ENCODE measurements at regions not wholly inside any gene's neighbourhood (a gene's known extent, or its start where the extent isn't known, plus 50 kb on each side); places are given as distances from the start of the nearest gene placed in this dataset.

DNA sequence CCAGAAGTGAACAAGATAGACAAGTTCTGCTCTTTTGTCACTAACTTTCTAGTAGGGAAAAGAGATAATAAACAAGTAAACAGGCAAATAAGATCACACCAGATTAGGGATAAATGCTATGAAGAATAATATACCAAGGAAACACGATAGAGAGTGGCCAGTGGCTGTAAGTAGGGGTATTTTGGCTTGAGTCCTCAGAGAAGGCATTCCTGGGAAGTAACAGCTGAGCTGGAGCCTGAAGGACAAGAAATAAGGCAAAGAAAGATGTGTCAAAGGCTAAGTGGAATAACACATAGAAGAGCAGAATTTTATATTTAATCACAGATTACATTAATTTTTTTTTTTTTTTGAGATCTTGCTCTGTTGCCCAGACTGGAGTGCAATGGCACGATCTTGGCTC, 366.2 kb downstream of the ZIC1 start:
- no peak for DNase-seq (ENCODE audit: low read depth, low spot score)

DNA sequence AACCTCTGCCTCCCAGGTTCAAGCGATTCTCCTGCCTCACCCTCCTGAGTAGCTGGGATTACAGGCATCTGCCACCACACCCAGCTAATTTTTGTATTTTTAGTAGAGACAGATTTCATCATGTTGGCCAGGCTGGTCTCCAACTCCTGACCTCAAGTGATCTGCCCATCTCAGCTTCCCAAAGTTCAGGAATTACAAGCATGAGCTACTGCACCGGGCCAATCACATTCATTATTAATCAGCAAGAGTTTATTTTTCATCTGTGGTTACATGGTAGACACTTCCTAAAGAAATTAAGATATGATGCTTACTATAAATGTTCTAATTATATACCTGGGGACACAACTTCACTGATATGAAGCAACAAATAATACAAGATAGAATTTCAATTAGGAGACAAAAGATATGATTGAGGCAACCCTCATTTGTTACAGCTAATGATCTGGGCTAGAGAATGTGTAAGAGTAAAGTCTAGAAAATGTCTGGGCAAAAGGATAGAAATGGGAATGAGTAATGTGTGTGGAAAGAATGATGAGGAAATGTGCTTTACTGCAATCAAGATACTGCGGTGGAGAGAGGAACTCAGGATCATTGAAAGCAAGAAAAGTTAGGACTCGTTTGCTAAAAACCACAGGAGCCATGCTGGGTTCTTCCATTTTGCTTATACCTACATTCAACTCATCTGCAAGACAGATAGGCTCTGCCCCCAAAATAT, 366.8 kb downstream of the ZIC1 start:
- TF ChIP-seq EZH2 (IDR thresholded peaks at IDR 0.05; ENCODE audit: low read length): no peak
- TF ChIP-seq, protein P1, sequence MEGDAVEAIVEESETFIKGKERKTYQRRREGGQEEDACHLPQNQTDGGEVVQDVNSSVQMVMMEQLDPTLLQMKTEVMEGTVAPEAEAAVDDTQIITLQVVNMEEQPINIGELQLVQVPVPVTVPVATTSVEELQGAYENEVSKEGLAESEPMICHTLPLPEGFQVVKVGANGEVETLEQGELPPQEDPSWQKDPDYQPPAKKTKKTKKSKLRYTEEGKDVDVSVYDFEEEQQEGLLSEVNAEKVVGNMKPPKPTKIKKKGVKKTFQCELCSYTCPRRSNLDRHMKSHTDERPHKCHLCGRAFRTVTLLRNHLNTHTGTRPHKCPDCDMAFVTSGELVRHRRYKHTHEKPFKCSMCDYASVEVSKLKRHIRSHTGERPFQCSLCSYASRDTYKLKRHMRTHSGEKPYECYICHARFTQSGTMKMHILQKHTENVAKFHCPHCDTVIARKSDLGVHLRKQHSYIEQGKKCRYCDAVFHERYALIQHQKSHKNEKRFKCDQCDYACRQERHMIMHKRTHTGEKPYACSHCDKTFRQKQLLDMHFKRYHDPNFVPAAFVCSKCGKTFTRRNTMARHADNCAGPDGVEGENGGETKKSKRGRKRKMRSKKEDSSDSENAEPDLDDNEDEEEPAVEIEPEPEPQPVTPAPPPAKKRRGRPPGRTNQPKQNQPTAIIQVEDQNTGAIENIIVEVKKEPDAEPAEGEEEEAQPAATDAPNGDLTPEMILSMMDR (optimal IDR thresholded peaks at IDR 0.05 in 1 of 3, IDR thresholded peaks at IDR 0.05 in 1 of 3, conservative IDR thresholded peaks at IDR 0.05 in 1 of 3; ENCODE audit: extremely low read depth in 1 of 3, insufficient read depth in 2 of 3, low read length in 3 of 3): no peak

More for the DNA sequence above, 366.2 kb downstream of the ZIC1 start:
- Histone ChIP-seq H3K36me3 (ENCODE audit: control insufficient read depth in 2 of 2, extremely low read depth in 1 of 2, insufficient read depth in 2 of 2, low read length in 2 of 2) (no peaks in the 10 kb centered on the region), H4K20me1 (ENCODE audit: control insufficient read depth, extremely low read depth, insufficient read depth, low read length) (no peaks in the 10 kb centered on the region), H3K79me2 (ENCODE audit: control insufficient read depth, insufficient read depth, low read length) (no peaks in the 10 kb centered on the region), H3K4me1 (ENCODE audit: control insufficient read depth, extremely low read depth, insufficient read depth, low read length) (no peaks in the 10 kb centered on the region), H3K9me1 (ENCODE audit: control insufficient read depth, extremely low read depth, insufficient read depth, low read length) (no peaks in the 10 kb centered on the region), H2AFZ (ENCODE audit: control insufficient read depth, low read length) (no peak overlapping the region), H3K4me3 (ENCODE audit: control insufficient read depth in 2 of 3, extremely low read depth in 1 of 3, insufficient read depth in 2 of 3, low read depth in 1 of 3, low read length in 3 of 3) (no peak overlapping the region), H3K9me3 (ENCODE audit: control insufficient read depth, low read depth, low read length) (no peaks in the 10 kb centered on the region), H3K4me2 (ENCODE audit: control insufficient read depth, extremely low read depth, insufficient read depth, low read depth, low read length) (no peak overlapping the region), H3K9ac (ENCODE audit: control insufficient read depth, extremely low read depth, insufficient read depth, low read length) (no peak overlapping the region), H3K27me3 (ENCODE audit: control insufficient read depth, extremely low read depth, insufficient read depth, low read length) (no peaks in the 10 kb centered on the region), H3K27ac (ENCODE audit: control insufficient read depth, insufficient read depth, low read length) (no peak overlapping the region)
- dilution Hi-C loops (cut with MboI; ENCODE audit: extremely low pct_ligation_motif_present, low sequenced_read_pairs): no loop called here
- FAIRE-seq: no peak
- TF ChIP-seq, protein P1 (optimal IDR thresholded peaks at IDR 0.05 in 1 of 3, IDR thresholded peaks at IDR 0.05 in 1 of 3, conservative IDR thresholded peaks at IDR 0.05 in 1 of 3; ENCODE audit: extremely low read depth in 1 of 3, insufficient read depth in 2 of 3, low read length in 3 of 3): no peak
- TF ChIP-seq EZH2 (IDR thresholded peaks at IDR 0.05; ENCODE audit: low read length): no peak

More for the DNA sequence above, 366.8 kb downstream of the ZIC1 start:
- Histone ChIP-seq H3K79me2 (ENCODE audit: control insufficient read depth, insufficient read depth, low read length) (no peaks in the 10 kb centered on the region), H3K9ac (ENCODE audit: control insufficient read depth, extremely low read depth, insufficient read depth, low read length) (no peak overlapping the region), H3K4me2 (ENCODE audit: control insufficient read depth, extremely low read depth, insufficient read depth, low read depth, low read length) (no peak overlapping the region), H3K27me3 (ENCODE audit: control insufficient read depth, extremely low read depth, insufficient read depth, low read length) (no peaks in the 10 kb centered on the region), H3K4me1 (ENCODE audit: control insufficient read depth, extremely low read depth, insufficient read depth, low read length) (no peaks in the 10 kb centered on the region), H3K27ac (ENCODE audit: control insufficient read depth, insufficient read depth, low read length) (no peak overlapping the region), H3K9me3 (ENCODE audit: control insufficient read depth, low read depth, low read length) (no peaks in the 10 kb centered on the region), H4K20me1 (ENCODE audit: control insufficient read depth, extremely low read depth, insufficient read depth, low read length) (no peaks in the 10 kb centered on the region), H3K4me3 (ENCODE audit: control insufficient read depth in 2 of 3, extremely low read depth in 1 of 3, insufficient read depth in 2 of 3, low read depth in 1 of 3, low read length in 3 of 3) (no peak overlapping the region), H3K36me3 (ENCODE audit: control insufficient read depth in 2 of 2, extremely low read depth in 1 of 2, insufficient read depth in 2 of 2, low read length in 2 of 2) (no peaks in the 10 kb centered on the region), H2AFZ (ENCODE audit: control insufficient read depth, low read length) (no peak overlapping the region), H3K9me1 (ENCODE audit: control insufficient read depth, extremely low read depth, insufficient read depth, low read length) (no peaks in the 10 kb centered on the region)
- dilution Hi-C loops (cut with MboI; ENCODE audit: extremely low pct_ligation_motif_present, low sequenced_read_pairs): no loop called here
- FAIRE-seq (no peak), DNase-seq (ENCODE audit: low read depth, low spot score) (no peak)

Measured in keratinocyte (primary cell).